NCI-H526 (cell line): ENCODE measurements at regions not wholly inside any gene's neighbourhood (a gene's known extent, or its start where the extent isn't known, plus 50 kb on each side); places are given as distances from the start of the nearest gene placed in this dataset.

Source experiments
- DNase-seq, 2 experiments: peaks; one replicate each; lab custom pipeline; 2025; lab: John Stamatoyannopoulos, UW

GRCh38 chr2:59440491-59440890 lies 1113.0 kb downstream of the BCL11A start:
- DNase-seq: no peak

- DNase-seq: no peak
These were observed 1117.8 kb downstream of the BCL11A start for GRCh38 chr2:59435635-59436034.

- no peak for DNase-seq
These were observed 1124.5 kb downstream of the BCL11A start for GRCh38 chr2:59428940-59429339.

GRCh38 chr2:59427980-59428379 lies 1125.5 kb downstream of the BCL11A start:
- no peak for DNase-seq

GRCh38 chr2:59425247-59425646 lies 1128.2 kb downstream of the BCL11A start:
- DNase-seq: no peak

DNA sequence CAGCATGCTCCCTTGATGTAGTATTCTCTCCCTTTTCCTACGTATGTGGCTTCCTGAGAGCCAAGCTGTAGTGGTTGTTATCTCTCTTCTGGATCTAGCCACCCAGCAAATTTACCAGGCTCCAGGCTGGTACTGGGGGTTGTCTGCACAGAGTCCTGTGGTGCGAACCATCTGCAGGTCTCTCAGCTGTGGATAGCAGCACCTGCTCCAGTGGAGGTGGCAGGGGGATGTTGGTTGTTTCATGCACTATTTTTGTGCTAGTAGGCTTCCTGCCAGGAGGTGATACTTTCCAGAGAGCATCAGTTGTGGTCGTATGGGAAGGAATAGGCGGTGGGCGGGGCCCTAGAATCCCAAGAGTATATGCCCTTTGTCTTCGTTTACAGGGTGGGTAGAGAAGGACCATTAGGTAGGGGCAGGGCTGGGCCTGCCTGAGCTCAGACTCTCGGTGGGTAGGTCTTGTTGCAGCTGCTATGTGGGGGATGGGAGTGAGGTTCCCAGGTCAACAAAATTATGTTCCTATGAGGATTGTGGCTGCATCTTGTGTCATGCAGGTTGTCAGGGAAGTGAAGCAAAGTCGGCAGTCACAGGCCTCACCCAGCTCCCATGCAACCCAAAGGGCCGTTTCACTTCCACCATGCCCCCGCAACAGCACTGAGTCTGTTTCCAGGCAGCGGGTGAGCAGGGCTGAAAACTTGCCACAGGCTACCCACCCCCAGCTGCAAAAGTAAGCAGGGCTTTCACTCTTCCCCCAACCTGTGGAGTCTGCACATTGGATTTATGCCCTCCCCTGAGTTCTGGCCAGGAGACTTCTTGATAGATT lies 1139.5 kb downstream of the BCL11A start:
- DNase-seq: peak in 1 of 2 experiments; percentile 36

DNA sequence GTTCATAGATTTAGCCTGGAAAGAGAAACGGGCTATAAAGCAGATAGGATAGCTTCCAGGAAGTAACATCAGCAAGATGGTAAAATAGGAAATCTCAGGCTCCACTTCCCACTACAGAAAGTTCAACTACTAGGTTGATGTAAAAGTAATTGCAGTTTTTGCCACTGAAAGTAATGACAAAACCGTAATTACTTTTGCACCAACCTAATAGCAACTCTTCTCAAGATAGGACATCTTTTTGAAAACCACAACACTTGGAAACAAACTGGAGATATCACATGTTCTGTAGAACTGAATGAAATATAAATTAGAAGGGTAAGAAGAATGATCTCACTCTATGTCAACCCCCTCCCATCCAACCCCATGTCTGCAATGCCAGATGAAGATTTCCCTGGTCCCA lies 1154.3 kb downstream of the BCL11A start:
- no peak for DNase-seq

- DNase-seq: no peak
These were observed 1155.4 kb downstream of the BCL11A start for GRCh38 chr2:59398081-59398480.

GRCh38 chr2:59395119-59395518 lies 1154.0 kb upstream of the FANCL start:
- DNase-seq: no peak

DNA sequence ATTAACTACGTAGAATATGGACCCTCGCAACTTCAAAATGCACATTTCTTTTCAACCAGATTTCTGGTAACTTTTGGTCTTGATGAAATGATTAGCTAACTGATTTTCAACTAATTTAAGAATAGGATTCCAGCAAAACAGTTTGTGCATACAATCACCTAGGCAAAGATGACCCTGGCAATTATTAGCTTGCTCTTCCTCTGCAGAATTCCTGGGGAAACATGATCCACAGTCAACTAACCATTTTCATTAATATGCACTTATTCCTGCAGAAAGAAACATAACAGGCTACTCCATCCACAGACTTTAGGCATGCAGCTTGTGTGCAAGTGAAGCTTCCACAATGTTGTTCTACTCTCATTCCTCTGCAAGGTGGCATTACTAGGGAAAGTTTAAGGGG lies 1150.8 kb upstream of the FANCL start:
- no peak for DNase-seq

DNA sequence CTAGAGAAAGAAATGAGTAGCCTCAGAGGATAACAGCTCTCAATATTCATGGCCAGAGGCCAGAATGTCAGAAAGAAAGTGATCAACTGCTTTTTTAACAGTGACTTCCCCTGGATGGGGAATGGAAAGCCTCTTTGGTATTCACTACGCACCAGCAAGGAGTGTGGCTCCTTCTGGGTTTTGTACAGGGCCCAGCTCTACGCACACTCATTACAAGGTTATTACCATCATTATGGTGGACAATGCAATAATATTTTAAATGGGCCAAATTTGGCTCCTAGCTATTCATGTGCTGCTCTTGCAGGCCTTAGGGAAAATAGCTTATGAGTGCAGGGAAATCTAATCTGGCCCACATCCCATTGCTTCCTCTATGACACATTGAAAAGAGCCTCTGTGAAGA lies 1149.5 kb upstream of the FANCL start:
- no peak for DNase-seq

GRCh38 chr2:59389240-59389639 lies 1148.1 kb upstream of the FANCL start:
- DNase-seq: no peak

- no peak for DNase-seq
These were observed 1144.8 kb upstream of the FANCL start for GRCh38 chr2:59385971-59386370.

GRCh38 chr2:59383473-59383872 lies 1142.3 kb upstream of the FANCL start:
- no peak for DNase-seq

DNA sequence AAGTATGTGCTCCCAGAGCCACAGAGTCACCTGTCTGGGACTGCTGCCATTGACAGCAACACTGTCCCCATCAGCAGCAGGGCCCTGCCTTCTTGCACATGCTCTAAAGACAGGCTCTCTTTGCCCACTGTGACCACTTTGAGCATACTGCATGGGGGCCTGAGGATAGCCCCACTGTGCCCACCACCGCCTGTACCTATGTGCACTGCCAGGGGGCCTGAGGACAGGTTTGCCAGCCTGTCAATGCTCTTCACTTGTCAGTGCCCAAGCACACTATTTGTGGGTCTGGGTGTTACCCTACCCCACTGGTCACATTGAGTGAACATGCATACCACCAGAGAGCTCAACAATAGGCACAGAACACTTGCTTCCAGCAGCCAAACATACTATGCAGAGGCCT lies 1137.0 kb upstream of the FANCL start:
- DNase-seq: no peak

DNA sequence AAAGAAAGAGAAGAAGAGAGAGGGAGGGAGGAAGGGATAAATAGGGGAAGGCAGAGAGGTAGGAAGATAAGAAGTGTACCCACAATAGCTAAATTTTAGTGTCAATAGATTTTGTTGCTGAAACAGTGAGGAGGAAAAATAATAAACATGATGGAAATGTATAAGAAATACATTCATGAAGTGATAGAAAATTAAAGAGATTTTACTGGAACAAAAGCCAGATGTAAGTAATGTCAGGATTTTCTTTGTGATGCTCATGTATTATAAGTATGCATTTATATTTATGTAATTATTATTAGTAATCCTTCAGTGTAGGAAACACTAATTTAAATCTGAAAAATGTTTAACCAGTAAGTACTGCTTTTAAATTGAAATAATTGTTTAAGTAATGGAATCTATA lies 1125.2 kb upstream of the FANCL start:
- DNase-seq: no peak

DNA sequence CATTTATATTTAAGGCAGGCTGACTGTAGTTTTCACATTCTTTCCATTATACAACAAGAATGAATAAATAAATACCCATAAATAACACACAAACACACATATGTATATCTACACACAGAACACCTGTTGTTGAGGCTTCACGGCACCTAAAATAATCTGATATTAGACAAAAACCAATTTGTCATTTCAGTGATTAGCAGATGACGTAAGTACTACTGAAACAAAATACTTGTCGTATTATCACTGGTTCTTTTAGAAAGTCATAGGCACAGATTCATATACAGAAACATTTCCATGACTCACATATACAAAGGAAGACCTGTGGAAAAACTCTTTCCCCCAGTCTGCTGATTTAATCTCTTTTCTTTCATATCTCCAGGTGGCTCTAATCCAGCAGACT lies 1113.4 kb upstream of the FANCL start:
- no peak for DNase-seq

DNA sequence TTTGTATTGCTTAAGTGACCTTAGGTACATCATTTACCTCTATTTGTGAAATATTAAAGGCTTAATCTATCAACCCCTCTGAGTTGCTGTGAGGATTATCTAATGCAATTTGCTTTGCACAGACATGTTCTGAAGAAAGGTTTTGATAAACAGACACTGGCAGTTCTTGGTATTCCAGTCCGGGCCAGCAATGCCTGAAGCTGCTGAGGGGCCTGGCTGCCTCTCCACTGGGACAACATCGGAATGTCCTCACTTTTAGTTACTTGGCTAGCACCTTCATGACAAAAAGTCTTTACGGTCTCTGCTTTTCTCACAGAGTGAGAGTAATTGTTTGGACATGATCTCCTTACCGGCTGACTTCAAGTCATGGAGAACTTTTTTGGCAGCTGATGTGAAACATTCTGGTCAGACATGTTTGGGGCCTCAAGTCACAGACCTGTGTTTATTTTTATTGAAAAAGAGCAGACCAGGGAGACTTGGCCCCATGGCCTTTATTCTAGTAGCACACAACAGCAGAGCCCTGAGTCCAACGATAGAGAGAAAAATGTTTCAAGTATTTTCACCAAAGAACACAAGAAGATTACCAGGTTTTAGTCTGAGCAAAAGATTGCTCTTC lies 1112.3 kb upstream of the FANCL start:
- no peak for DNase-seq

DNA sequence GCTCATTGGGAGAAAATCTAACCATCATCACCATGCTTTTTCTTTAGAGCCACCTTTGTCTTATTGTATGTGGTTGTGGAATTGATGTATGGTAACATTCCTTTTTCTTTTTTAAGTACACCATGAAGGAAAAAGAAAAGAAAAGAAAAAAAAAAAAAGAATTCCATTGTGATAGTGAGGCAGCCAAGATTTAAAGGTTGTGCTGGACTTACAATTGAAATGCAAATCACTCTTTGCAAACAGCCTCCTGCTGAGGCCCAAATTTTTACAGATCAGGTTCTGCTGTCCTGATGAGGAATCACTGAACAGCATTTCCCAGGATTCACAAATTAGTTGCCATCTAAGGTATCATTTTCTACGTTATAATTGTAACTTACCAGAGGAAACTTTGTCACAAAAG lies 1101.0 kb upstream of the FANCL start:
- no peak for DNase-seq

DNA sequence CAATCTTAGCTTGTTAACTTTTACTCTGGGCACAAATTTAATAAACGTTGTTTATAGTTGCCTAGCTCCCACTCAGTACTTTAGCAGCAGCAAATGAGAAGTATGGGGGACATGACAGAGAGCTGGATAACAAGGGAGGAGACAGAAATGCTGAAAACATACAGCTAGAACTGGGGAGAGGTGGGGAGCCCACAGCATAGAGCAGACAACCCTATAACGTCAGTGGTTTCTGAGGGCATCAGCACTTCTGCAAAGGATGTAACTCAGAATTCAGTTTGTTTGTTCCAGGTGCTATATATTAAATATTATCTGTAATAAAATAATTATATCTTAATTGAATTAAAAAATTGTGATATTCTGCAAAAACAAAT lies 1098.7 kb upstream of the FANCL start:
- DNase-seq: no peak

DNA sequence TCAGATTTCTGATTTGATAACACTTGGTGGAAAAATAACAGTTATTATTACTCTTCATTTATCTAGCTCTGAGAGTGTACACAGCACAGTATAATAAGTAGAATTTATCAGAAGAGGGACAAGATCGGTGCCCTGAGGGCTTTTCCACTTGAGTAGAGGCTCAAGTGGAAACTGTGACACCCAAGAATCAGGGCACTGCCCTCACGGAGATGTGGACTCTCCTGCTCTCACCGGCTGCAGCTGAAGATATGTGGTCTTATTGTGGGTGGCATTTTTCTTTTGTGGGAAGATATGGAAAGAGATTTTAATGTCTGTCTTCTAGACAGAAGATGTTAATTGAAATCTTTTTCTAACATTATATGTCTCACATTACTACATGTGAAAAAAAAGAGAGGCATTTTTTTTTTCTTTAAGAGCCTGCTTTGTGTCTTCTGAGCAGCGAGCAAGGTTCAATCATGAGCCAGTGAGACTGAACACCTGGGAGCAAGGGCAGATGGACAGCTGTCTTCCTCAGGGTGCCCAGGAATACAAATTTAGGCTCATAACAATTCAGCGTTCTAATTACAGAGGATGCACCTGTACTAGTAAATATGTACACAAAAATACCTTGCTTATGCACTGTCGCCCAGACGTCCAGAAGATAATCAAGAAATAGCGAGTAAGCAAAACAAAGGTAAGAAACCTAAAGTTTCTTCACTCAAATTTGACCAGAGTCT lies 1098.2 kb upstream of the FANCL start:
- no peak for DNase-seq

DNA sequence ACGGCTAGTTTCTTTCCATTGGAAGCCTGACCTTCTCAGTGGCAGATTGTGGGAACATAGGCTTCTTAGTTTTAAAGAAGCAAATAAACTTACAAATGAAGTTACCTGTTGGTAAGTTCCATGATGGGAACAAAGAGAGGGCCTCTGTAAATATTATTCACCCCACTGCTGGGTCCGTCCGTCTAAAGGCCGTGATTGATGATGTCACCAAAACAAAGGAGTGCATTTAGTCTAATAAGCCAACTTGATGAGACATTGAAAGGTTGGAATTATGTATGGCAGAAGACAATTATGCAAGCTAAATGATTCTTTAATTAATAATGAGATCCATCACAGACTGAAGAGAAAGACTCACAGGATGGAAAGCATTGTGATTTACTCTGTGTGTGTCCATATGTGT lies 1091.9 kb upstream of the FANCL start:
- DNase-seq: no peak
